GM19395 (cell line): ENCODE measurements at regions not wholly inside any gene's neighbourhood (a gene's known extent, or its start where the extent isn't known, plus 50 kb on each side); places are given as distances from the start of the nearest gene placed in this dataset.
"Not testable (repeated sequence)": the region's sequence is repeated elsewhere in the genome, so short reads cannot be mapped to it uniquely, and the experiment has no call there.

ENCODE experiments used
- ATAC-seq: cut with Tn5 transposase; IDR thresholded peaks from one replicate; pipeline ENCODE4 v1.9.1; 2021; ENCODE audit warnings: mild to moderate bottlenecking, moderate library complexity; ENCODE audit not compliant: unreplicated experiment

DNA sequence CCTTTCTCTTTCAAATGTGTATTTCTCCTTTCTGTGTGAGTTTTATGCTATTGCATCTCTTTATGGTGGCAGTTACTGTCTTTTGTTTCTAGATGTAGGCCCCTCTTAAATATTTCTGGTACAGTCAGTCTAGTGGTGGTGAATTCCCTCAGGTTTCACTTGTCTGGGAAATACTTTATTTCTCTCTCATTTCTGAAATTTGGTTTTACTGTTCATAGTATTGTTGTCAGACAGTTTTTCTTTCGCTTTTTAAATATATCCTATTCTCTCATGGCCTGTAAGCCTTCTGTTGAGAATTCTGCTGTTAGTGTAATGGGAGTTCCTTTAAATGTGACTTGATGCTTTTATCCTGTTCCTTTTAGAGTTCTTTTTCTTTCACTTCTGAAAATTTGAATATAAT is 874.0 kb downstream of the PLOD2 start:
- peak; percentile 70 for ATAC-seq

GRCh38 chr3:145290010-145290409 is 871.0 kb downstream of the PLOD2 start:
- ATAC-seq, result no peak

GRCh38 chr3:145294572-145294971 is 866.4 kb downstream of the PLOD2 start:
- no peak for ATAC-seq

GRCh38 chr3:145307272-145307671 is 853.7 kb downstream of the PLOD2 start:
- ATAC-seq, result no peak

- ATAC-seq, result no peak
Observed at GRCh38 chr3:145313751-145314150, 847.2 kb downstream of the PLOD2 start.

GRCh38 chr3:145316253-145316652 is 844.7 kb downstream of the PLOD2 start:
- not testable (repeated sequence) for ATAC-seq

DNA sequence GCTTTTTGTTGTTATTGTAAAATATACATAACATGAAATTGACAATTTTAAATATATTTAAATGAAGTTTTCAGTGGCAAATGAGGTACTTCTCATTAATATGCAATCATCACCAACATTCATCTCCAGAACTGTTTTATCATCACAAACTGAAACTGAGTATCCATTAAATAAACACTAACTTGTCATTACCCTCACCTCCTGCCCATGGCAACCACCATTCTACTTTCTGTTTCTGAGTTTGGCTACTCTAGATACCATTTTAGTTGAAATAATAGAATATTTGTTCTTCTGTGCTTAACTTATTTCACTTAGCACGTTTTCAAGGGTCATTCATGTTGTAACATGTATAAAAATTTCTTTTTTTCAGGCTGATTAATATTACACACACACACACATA is 834.3 kb downstream of the PLOD2 start:
- ATAC-seq, result no peak

GRCh38 chr3:145333427-145333826 is 827.6 kb downstream of the PLOD2 start:
- not testable (repeated sequence) for ATAC-seq

GRCh38 chr3:145333931-145334330 is 827.1 kb downstream of the PLOD2 start:
- ATAC-seq, result no peak

- ATAC-seq, result no peak
Observed at GRCh38 chr3:145355206-145355605, 805.8 kb downstream of the PLOD2 start.

DNA sequence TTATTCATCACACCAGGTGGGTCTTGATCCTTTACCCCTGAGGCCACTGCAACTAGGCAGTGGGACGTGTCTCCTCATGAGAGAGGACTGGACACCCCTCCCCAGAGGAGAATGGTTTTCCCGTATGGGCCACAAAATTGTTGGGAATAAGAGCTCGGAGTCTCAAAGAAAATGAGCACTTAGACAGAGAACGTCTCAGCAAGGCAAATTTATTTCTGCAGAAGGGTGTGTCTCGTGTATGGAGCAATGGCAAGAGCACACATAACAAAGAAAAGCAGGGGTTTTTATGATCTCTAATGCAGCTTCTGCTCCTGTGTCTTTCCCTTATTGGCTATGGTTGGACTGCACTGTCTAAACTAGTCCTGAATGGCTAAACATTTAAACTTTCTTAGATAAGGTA is 803.5 kb downstream of the PLOD2 start:
- ATAC-seq, result no peak

GRCh38 chr3:145359040-145359439 is 801.9 kb downstream of the PLOD2 start:
- ATAC-seq, result no peak

GRCh38 chr3:145368748-145369147 is 792.2 kb downstream of the PLOD2 start:
- no peak for ATAC-seq

- no peak for ATAC-seq
Observed at GRCh38 chr3:145370870-145371269, 790.1 kb downstream of the PLOD2 start.

- no peak for ATAC-seq
Observed at GRCh38 chr3:145377301-145377700, 783.7 kb downstream of the PLOD2 start.

DNA sequence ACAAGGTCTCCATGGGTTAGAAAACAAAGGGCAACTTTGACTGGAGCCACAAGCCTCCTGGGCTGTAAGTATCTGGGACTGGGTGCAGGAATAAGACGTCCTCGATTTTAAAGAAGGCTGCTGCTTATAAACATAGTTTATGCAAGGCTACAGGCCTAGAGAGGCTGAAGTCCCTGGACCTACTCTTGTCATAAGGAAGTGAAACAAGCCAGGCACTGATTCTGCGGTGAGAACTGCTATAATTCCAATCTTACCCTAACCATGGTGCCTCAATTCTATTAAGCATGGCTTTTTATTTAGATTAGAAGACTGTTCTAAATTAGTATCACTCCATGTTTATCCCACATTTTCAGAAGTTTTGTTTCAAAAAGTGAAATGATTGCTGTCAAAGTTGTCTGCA is 777.6 kb downstream of the PLOD2 start:
- no peak for ATAC-seq

DNA sequence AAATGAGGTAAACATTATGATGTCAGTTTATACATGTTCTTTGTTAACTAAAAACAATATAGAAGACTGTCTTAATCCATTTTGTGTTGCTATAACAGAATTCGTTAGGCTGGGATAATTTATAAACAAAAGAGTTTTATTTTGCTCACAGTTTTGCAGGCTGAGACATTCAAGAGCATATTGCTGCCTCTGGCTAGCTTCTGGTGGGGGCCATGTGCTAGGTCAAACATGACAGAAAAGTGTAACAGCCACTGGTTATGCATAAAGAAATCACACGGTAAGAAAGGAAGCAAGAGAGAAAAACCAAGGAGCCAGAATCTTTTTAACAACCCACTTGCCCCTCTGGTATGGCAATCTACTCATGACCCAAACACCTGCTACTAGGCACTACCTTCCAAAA is 776.7 kb downstream of the PLOD2 start:
- ATAC-seq, result no peak

- ATAC-seq, result no peak
Observed at GRCh38 chr3:145387211-145387610, 773.8 kb downstream of the PLOD2 start.

GRCh38 chr3:145395421-145395820 is 765.6 kb downstream of the PLOD2 start:
- ATAC-seq, result no peak

DNA sequence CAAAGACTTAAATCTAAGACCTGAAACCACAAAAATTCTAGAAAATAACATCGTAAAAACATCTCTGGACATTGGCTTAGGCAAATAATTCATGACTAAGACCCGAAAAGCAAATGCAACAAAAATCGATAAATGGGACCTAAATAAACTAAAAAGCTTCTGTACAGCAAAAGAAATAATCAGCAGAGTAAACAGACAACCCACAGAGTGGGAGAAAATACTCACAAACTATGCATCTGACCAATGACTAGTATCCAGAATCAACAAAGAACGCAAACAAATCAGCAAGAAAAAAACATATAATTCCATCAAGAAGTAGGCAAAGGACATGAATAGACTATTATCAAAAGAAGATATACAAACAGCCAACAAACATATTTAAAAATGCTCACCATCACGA is 749.4 kb downstream of the PLOD2 start:
- no peak for ATAC-seq

DNA sequence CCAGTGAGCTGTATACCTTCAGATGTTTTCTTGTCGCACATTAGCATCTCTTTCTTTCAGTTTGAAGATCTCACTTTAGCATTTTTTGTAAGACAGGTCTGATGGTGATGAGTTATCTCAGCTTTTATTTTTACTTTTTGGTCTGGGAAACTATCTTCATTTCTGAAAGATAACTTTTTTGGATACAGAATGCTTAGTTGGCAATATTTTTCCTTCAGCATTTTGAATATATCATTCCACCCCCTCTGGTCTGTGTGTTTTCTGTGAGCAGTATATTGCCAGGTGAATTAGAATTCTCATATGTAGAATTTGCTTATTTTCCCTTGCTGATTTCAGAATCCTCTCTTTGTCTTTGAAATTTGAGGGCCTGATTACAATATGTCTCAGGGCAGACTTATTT is 743.3 kb downstream of the PLOD2 start:
- ATAC-seq, result no peak

DNA sequence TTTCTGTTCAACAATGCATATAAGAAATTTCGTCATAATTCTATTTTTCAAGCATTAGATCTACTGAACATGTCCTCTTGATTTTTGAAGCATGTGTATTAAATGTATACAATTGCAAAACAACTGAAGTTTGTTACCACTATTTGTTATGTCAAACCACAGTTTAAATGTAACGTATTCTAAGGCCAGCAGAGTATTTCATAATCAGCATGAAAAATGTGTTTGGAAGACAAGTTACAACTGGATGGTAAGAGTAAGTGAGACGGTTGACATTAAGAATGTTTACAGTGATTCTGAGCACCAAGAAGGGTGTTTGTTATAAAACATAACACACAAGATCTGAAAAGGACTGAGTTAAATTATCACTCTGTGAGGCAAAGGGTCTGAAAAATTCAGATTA is 738.4 kb downstream of the PLOD2 start:
- ATAC-seq, result no peak

- no peak for ATAC-seq
Observed at GRCh38 chr3:145427355-145427754, 733.6 kb downstream of the PLOD2 start.

DNA sequence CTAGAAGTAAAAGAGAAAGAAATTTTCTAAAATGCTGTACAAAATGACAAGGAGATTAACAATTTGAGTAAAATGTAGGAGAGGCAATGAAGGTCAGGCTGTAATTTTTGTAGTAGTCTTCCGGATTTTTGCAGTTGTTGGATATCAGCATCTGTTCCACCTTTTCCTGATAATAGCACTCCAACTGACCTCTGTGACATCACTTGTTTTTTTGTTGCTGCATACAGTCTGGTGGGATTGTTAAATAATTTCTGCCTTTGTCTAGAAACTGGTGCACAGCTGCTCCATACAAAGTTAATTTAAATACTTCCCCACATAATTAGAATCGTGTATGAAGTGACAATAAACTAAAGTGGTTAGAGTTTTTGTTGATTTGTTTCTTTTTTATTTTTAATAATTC is 731.4 kb downstream of the PLOD2 start:
- ATAC-seq, result no peak
